Parathyroid adenoma (tissue), 2 donors: ENCODE measurements at regions not wholly inside any gene's neighbourhood (a gene's known extent, or its start where the extent isn't known, plus 50 kb on each side); places are given as distances from the start of the nearest gene placed in this dataset.

Source experiments
- H2AFZ ChIP-seq: fragments of 300-600 bp; sonication (generic); one replicate; pipeline ENCODE4 v1.7.0; 2017; ENCODE audit warnings: antibody characterized with exemption, mild to moderate bottlenecking
- H3K27ac ChIP-seq: fragments of 300-600 bp; sonication (generic); one replicate; pipeline ENCODE4 v1.7.0; 2017
- H3K27me3 ChIP-seq: fragments of 300-600 bp; sonication (generic); one replicate; pipeline ENCODE4 v1.7.0; 2017; ENCODE audit warnings: low read length; ENCODE audit not compliant: control insufficient read depth, insufficient read depth
- H3K36me3 ChIP-seq: fragments of 300-600 bp; sonication (generic); one replicate; pipeline ENCODE4 v1.7.0; 2017; ENCODE audit warnings: low read length; ENCODE audit not compliant: control insufficient read depth, insufficient read depth
- H3K4me1 ChIP-seq: fragments of 300-600 bp; sonication (generic); one replicate; pipeline ENCODE4 v1.7.0; 2017; ENCODE audit warnings: control low read depth
- H3K4me2 ChIP-seq: fragments of 300-600 bp; sonication (generic); one replicate; pipeline ENCODE4 v1.7.0; 2017; ENCODE audit warnings: low read length
- H3K4me3 ChIP-seq: fragments of 300-600 bp; sonication (generic); one replicate; pipeline ENCODE4 v1.7.0; 2017; ENCODE audit warnings: low read depth, low read length
- H3K79me2 ChIP-seq: fragments of 300-600 bp; sonication (generic); one replicate; pipeline ENCODE4 v1.7.0; 2017; ENCODE audit warnings: control low read depth
- H3K9ac ChIP-seq: fragments of 300-600 bp; sonication (generic); one replicate; pipeline ENCODE4 v1.7.0; 2017; ENCODE audit warnings: mild to moderate bottlenecking
- H3K9me3 ChIP-seq: fragments of 300-600 bp; sonication (generic); one replicate; pipeline ENCODE4 v1.7.0; 2017; ENCODE audit warnings: low read length; ENCODE audit not compliant: control insufficient read depth
- CTCF ChIP-seq: fragments of 300-600 bp; sonication (generic); IDR thresholded peaks from one replicate; pipeline ENCODE4 v1.7.0; 2017; ENCODE audit warnings: antibody characterized with exemption, mild to moderate bottlenecking
- donor health status: primary hyperparathyroidism.

GRCh38 chr1:55926906-55927471 is 652.4 kb downstream of the PLPP3 start:
- Histone ChIP-seq H3K9me3 (no peaks in the 10 kb centered on the region), H3K27me3 (no peaks in the 10 kb centered on the region), H3K4me1 (no peaks in the 10 kb centered on the region), H3K36me3 (no peaks in the 10 kb centered on the region), H3K79me2 (no peaks in the 10 kb centered on the region), H3K9ac (no peak overlapping the region), H2AFZ (no peak overlapping the region), H3K27ac (no peak overlapping the region), H3K4me2 (no peak overlapping the region), H3K4me3 (no peak overlapping the region)
- no peak for TF ChIP-seq CTCF

- no peak overlapping the region for H3K27ac ChIP-seq
- no peak overlapping the region for H3K4me3 ChIP-seq
- no peak overlapping the region for H3K4me2 ChIP-seq
- H3K36me3 ChIP-seq = no peaks in the 10 kb centered on the region
- no peak overlapping the region for H3K9ac ChIP-seq
- TF ChIP-seq CTCF = no peak
- H3K27me3 ChIP-seq = no peaks in the 10 kb centered on the region
- H3K79me2 ChIP-seq = no peaks in the 10 kb centered on the region
- H3K9me3 ChIP-seq = no peaks in the 10 kb centered on the region
- no peaks in the 10 kb centered on the region for H3K4me1 ChIP-seq
- H2AFZ ChIP-seq = no peak overlapping the region
Observed at GRCh38 chr1:55916907-55917306, 662.5 kb downstream of the PLPP3 start.

- Histone ChIP-seq H3K27me3 (no peaks in the 10 kb centered on the region), H3K4me2 (no peak overlapping the region), H3K79me2 (no peaks in the 10 kb centered on the region), H2AFZ (no peak overlapping the region), H3K36me3 (no peaks in the 10 kb centered on the region), H3K9me3 (no peaks in the 10 kb centered on the region), H3K27ac (no peak overlapping the region), H3K4me1 (no peaks in the 10 kb centered on the region), H3K9ac (no peak overlapping the region), H3K4me3 (no peak overlapping the region)
- TF ChIP-seq CTCF = no peak
Observed at GRCh38 chr1:55916481-55916880, 662.9 kb downstream of the PLPP3 start.

GRCh38 chr1:55913565-55913964 is 665.8 kb downstream of the PLPP3 start:
- no peak overlapping the region for H2AFZ ChIP-seq

More at GRCh38 chr1:55913565-55913964, 665.8 kb downstream of the PLPP3 start:
- no peaks in the 10 kb centered on the region for H3K79me2 ChIP-seq
- H3K27ac ChIP-seq = no peak overlapping the region
- no peak overlapping the region for H3K9ac ChIP-seq
- no peaks in the 10 kb centered on the region for H3K9me3 ChIP-seq
- H3K4me1 ChIP-seq = no peaks in the 10 kb centered on the region
- H3K36me3 ChIP-seq = no peaks in the 10 kb centered on the region
- no peak for TF ChIP-seq CTCF
- H3K4me2 ChIP-seq = no peak overlapping the region
- no peak overlapping the region for H3K4me3 ChIP-seq
- no peaks in the 10 kb centered on the region for H3K27me3 ChIP-seq
